HCEC 1CT (cell line): ENCODE measurements at regions not wholly inside any gene's neighbourhood (a gene's known extent, or its start where the extent isn't known, plus 50 kb on each side); places are given as distances from the start of the nearest gene placed in this dataset.
A peak's percentile ranks its signal among the peaks of the same experiment; 100 is the strongest.

Experiments
- DNase-seq: peaks from one replicate; pipeline ENCODE4 v3.0.0-alpha.2; 2017

DNA sequence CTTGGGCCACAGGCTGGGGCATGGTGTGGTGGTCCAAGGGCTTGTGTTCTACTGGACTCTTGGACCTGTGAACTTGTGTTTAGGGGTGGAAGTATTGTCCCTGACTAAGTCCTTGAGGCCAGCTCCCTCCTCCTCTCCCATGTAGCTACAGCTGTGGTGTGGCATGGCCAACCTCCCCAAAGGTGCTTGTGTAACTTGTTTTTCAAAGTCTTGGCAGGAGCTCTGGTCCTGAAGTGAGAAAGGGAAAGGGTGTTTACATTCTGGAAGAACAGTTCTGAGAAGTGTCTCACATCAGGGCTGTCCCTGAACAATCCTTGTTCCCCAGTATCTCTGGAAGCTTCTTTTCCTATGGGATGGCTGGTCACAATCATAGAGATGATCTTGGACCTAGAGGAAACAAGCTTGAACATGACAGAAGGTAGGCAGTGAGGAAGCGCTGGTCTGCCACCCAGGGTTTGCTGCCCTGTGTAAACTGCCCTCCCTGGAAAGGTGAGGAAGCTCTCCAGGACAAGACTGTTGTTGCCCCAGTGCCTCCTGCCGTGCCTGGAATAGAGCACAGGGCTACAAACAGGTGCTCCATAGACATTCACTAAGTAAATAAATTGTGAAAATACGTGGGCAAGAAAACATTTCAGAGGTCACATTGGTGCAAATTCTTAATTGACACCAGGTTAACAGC is 64.6 kb upstream of the KLF9 start:
- DNase-seq, result peak; percentile 42

DNA sequence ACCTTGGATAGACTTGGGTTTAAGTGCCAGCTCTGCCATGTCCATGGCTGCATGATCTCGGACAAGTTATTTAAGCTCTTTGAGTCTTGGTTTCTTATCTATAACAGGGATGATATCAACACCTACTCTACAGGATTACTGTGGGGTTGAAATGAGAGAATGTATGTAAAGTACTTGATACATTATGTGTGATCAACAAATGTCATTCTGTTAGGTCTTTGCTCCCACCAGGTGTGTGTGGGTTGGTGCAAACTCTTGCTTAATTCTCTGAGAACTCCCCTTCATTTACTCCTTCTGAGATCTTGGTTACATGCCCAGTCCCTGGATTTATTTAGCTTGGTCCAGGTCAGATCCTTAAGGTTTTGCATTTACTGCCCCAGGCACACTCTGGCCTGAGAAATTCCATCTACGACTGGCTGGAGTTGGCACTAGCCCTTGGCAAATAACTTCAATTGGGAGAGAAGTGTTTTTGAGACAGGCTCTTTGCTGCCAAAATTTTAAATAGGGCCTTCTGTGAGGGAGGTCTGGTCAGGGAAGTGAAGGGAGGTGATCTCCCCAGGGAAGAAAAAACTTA is 63.5 kb upstream of the KLF9 start:
- no peak for DNase-seq

DNA sequence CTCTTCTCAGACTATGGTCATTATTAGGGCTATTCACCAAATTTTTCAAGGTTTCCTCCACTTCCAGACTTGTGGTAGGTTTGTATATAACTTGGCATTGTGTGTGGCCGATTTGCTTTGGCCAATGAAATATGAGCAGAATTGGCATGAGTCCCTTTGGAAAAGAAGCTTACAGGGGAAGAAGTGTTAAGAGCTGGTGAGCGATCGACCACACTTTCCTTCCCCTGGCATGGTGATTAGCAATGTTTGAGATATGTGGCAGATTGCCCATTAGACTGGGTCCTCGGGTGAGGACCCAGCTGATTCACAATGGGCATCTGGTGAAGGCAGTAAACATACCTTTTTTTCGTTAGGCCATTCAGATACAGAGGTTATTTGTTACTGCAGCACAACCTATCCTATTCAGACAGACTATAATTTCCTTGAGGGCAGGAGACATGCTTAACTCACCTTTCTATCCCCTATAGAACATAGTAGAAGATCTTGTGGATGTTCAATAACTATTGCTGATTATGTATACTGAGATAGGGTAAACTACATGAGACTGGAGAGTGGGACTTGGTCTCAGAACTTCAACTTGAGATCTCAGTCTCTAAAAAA is 62.8 kb upstream of the KLF9 start:
- DNase-seq, result peak; percentile 44

DNA sequence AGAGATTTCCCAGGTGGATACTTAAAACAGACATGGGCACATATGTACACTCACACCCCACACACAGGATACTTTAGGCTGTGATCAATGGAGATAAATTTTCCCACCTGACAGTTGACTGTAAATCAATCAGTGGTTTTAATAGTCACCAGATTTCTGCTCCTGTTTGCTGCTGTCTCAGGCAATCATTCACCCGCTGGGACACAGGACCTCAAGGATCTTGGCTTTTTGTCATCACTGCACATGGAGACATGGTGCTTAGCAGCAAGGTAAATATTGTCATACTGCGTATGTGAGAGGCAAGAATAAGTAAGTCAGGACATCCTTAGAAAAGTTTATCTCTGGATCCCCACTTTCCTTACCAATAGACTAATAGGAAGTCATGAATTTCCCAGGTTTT is 60.8 kb upstream of the KLF9 start:
- no peak for DNase-seq

DNA sequence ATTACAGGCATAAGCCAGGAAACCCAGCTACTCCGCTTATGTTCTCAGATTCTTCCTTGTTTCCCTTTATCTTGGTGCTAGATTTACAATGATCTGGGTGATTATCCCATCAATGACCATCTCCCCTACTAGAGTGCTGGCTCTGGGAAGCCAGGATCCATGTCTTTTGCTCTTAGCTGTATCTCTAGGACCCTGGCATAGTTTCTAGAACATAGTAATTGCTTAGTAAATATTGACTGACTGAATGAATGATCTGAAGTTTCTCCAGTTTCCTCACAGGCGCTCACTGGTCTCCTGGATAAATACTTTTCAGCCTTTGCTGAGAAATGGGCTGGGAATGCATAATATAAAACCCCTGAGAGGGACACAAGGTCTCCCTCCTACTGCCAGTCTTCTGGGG is 60.0 kb upstream of the KLF9 start:
- DNase-seq, result no peak

DNA sequence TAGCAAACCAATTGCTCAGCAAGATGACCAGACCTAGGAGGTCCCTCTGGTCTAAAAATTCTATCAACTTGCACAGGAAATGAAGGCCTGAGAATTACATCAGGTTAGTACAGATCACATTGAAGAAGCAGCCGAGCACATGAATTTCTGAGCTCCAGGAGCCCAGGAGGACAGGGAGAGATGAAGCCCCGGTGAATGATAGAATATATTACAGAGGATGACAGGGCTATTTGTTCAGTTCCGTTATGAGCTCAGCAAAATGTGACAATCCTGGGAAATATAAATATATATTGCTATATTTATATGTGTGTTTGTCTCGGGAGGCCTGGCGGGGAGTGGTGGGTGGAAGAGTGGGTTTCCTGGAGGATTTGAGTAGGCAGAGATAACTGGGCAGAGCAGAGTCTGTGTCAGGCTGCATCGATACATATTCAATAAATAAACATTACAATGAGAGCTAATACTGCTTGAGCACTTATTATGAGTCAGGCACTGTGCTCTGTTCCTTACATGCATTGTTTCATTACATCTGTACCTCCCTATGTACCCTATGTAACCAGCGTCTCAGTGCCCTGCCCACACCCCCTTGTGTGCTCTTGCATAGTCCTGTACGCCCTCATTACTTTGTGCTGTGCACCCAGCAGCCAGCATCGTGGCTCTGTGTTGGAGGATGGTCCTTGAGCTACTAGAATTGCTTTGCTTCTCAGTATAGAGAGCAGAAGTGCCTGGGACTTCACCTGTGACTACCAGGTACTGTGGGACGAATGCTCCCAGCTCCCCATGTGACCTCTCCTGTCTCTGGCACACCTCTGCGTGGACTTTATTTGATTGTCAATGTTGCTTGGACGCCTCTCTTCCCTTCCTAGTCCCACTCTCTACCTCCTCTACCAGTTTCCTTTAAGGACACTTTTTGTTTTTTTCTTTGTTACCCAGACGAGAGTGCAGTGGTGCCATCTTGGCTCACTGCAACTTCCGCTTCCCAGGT is 58.1 kb upstream of the KLF9 start:
- peak; percentile 24 for DNase-seq

DNA sequence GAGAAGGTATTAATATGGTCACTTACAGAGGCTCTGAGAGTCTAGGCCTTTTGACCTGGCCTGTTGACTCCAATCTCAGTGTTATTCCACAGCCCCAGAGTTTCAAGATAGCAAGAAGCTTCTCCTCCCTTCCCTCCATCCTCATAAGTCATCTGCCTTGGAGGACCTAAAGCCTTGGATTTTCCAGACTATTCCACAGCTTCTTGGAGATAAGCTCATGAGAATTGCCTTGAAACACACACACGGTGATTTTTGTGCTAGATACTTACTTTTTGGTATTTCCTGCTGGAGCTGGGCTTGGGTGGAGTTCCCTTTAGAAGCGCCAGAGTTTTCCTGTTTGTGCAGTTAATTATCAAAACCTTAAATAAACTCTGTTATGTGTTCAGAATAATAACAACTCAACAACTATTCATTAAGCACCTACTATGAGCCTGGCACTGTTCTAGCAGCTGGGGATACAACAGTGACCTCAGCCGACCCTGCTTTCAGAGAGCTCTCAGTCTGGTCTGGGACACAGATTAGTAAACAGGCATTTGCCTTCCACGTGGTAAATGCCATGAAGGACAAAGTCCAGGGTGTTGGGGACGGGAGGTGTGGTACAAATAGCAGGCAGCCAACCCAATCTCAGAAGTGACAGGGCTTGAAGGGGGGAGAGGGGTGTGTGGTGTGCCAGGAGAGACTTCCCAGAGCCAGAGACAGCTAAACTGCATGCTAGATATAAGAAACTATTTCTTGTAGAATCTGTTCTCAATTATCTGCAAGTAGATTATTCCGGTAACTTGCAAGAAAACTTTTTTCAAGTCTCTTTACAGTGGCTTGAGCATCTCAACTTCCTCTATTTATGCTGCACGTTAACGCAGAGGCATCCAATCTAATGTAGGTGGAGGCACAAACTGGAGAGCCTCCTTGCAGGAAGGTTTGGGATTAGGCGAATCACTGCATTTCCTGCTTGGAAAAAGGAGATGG is 55.9 kb upstream of the KLF9 start:
- DNase-seq, result no peak

DNA sequence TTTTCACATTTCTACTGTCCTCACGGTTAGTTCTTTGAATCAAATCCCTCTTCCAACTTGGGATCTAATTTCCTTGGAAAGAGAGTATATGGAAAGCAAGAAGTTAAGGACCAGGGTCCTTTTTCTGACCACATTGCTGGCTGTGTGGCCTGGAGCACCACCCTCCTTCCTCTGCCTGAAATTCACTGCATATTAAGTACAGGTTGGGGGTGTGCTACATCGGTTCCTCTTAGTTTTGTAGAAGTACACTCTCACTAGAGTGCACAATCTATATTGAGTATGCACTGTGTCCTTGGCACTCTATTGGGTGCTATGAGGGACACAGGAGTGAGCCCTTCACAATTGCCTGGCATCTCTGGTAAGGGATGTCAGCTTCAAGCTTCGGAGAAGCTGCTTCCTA is 53.8 kb upstream of the KLF9 start:
- DNase-seq, result no peak

DNA sequence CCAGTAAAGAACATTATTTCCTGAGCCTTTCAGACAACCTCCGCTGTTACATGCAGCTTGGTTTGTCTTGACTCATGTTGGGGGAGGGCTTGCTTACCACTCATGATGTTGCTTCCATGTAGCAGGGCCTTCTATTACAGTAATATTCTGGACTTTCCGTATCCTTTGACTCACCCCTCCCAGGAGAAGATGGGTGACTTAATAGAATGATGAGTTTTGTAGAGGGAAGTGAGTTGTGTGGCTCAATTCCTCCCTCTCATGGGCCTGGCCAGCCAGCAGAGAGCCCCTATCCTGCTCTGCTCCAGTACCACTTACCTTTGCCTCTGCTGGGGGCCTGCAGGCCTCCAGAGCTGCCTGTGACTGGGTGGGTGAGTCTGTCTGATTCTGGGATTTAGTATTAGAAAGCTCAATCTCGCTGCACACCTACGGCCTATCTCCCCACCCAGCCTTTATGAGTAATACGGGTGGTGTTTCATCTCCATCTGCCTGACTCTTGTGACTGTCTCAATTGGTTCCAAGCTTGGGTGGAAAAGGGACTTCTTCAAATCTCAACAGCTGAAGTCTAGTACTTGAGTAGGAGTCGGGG is 52.6 kb upstream of the KLF9 start:
- DNase-seq, result peak; percentile 90

DNA sequence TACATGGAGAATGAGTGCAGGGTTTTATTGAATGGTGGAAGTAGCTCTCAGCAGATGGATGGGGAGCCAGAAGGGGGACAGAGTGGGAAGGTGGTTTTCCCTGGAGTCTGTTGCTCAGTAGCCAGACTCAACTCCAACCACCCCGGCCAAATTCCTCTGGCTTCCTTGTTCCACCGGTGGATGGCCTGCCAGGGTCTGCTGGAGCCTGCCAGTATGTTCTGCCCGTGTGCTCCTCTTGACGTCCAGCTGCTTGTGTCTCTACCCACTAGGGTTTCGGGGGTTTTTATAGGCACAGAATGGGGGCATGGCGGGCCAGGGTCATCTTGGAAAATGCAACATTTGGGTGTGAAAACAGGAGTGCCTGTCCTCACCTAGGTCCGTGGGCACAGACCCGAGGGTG is 51.4 kb upstream of the KLF9 start:
- DNase-seq, result no peak

DNA sequence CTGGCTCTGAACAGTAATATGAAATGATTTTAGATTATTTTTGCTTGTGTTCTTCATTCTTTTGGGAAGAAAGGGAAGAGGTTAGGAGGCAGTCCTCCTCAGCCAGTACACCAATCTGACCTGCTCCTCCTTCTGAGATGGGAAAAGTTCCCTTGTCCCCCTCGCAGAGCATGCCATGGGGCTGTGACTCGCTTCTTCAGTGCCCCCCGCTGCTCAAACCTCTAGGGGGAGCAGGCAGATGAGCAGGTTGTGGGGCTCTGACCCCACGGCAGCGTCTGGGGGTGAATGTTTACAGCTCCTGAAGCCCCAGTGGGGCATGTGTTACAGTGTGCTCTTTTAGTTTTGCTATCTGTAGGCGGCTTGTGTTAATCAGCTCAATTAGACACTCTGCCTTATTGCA is 50.9 kb upstream of the KLF9 start:
- no peak for DNase-seq
